PC-3 (cell line): ENCODE measurements at regions not wholly inside any gene's neighbourhood (a gene's known extent, or its start where the extent isn't known, plus 50 kb on each side); places are given as distances from the start of the nearest gene placed in this dataset.

Source experiments
- ATAC-seq: fragments of 200-7000 bp; cut with Tn5 transposase; 2 replicates; pipeline ENCODE4 v1.9.1; 2020; ENCODE audit warnings: mild to moderate bottlenecking, moderate library complexity
- BruUV-seq: library from RNA; stranded (reverse); fragments of 400-500 nt; replicated peaks from 2 replicates; lab custom pipeline; 2021; lab: Mats Ljungman, UMichigan
- CTCF ChIA-PET: fragments of 300-600 bp; sonication (Branson Sonifier 250); formaldehyde crosslinking; loops from one replicate; lab custom pipeline; 2022; ENCODE audit warnings: antibody characterized with exemption; lab: Charles Lee
- POLR2A ChIA-PET: fragments of 300-600 bp; sonication (Branson Sonifier 250); formaldehyde crosslinking; loops from one replicate; lab custom pipeline; 2022; ENCODE audit warnings: antibody characterized with exemption; ENCODE audit not compliant: unreplicated experiment; lab: Charles Lee
- DNase-seq: peaks from one replicate; pipeline ENCODE4 v3.0.0-alpha.2; 2015
- H2AFZ ChIP-seq: fragments of 300-600 bp; sonication (generic); 2 replicates; pipeline ENCODE4 v1.6.0; 2016; ENCODE audit warnings: antibody characterized with exemption, low read length
- H3F3A ChIP-seq: fragments of 300-600 bp; sonication (generic); one replicate; pipeline ENCODE4 v1.6.0; 2017; ENCODE audit warnings: antibody characterized with exemption, low read length, control low read depth, mild to moderate bottlenecking; ENCODE audit not compliant: unreplicated experiment
- H3K27ac ChIP-seq: fragments of 300-600 bp; sonication (generic); 2 replicates; pipeline ENCODE4 v1.5.1; 2016; ENCODE audit warnings: mild to moderate bottlenecking, low read length
- H3K27me3 ChIP-seq: fragments of 300-600 bp; sonication (generic); 2 replicates; pipeline ENCODE4 v1.6.1; 2016; ENCODE audit warnings: low read length, mixed read lengths
- H3K36me3 ChIP-seq: fragments of 300-600 bp; sonication (generic); 2 replicates; pipeline ENCODE4 v1.6.1; 2016; ENCODE audit warnings: low read depth, mixed run types, low read length, mixed read lengths
- H3K4me1 ChIP-seq: fragments of 300-600 bp; sonication (generic); 2 replicates; pipeline ENCODE4 v1.5.1; 2016; ENCODE audit warnings: low read length; ENCODE audit not compliant: insufficient read depth
- H3K4me2 ChIP-seq: fragments of 300-600 bp; sonication (generic); 2 replicates; pipeline ENCODE4 v1.6.0; 2016; ENCODE audit warnings: low read length
- H3K4me3 ChIP-seq: fragments of 300-600 bp; sonication (generic); 2 replicates; pipeline ENCODE4 v1.5.1; 2016; ENCODE audit warnings: mild to moderate bottlenecking, low read length, mixed read lengths
- H3K79me2 ChIP-seq: fragments of 300-600 bp; sonication (generic); 2 replicates; pipeline ENCODE4 v1.6.1; 2017; ENCODE audit warnings: low read length, mixed read lengths
- H3K9ac ChIP-seq: fragments of 300-600 bp; sonication (generic); 2 replicates; pipeline ENCODE4 v1.6.0; 2016; ENCODE audit warnings: mild to moderate bottlenecking, low read length
- H3K9me2 ChIP-seq: fragments of 300-600 bp; sonication (generic); replicated peaks from 2 replicates; pipeline ENCODE4 v1.6.1; 2016; ENCODE audit warnings: mixed run types, low read length, mixed read lengths
- H3K9me3 ChIP-seq: fragments of 300-600 bp; sonication (generic); 2 replicates; pipeline ENCODE4 v1.6.1; 2016; ENCODE audit warnings: low read length, mixed read lengths
- H4K20me1 ChIP-seq: fragments of 300-600 bp; sonication (generic); 2 replicates; pipeline ENCODE4 v1.6.1; 2016; ENCODE audit warnings: low read length, mixed read lengths
- CTCF ChIP-seq: fragments of 300-600 bp; sonication (generic); conservative IDR thresholded peaks from 2 replicates; pipeline ENCODE4 v1.5.1; 2017; ENCODE audit warnings: antibody characterized with exemption, low read depth, mild to moderate bottlenecking, low read length
- EZH2 ChIP-seq: fragments of 300-600 bp; sonication (generic); IDR thresholded peaks from one replicate; pipeline ENCODE4 v1.6.1; 2017; ENCODE audit warnings: antibody characterized with exemption, mild to moderate bottlenecking, low read length; ENCODE audit not compliant: unreplicated experiment
- EZH2phosphoT487 ChIP-seq: fragments of 300-600 bp; sonication (generic); IDR thresholded peaks from 2 replicates; pipeline ENCODE4 v1.6.1; 2018; ENCODE audit warnings: mild to moderate bottlenecking, antibody characterized with exemption, low read length, borderline replicate concordance
- intact Hi-C: fragments of 100-400 bp; cut with micrococcal nuclease; formaldehyde crosslinking; loops from 2 replicates; pipeline ENCODE4 v1.9.0; 2023

DNA sequence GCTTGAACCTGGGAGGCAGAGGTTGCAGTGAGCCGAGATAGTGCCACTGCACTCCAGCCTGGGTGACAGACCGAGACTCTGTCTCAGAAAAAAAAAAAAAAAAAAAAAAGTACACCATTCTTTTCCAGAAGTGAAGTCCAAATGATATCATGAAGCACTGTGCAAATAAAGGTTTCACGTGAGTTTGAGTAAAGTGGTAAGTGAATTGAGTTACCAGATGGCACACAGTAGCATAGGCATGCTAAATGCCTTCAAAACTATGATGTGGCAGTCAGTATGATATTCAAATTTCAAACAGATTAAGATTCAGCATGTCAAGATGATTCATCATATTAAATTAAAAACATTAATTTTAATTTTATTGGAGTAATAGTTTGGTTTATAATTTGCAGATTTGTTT lies 195.2 kb downstream of the TAF11L14 start:
- no peak overlapping the region for H3K4me2 ChIP-seq
- H3K9me2 ChIP-seq = no peaks in the 10 kb centered on the region
- no peak overlapping the region for H3K4me3 ChIP-seq
- H3K36me3 ChIP-seq = no peaks in the 10 kb centered on the region
- no peaks in the 10 kb centered on the region for H3K4me1 ChIP-seq
- TF ChIP-seq EZH2 = no peak
- TF ChIP-seq CTCF = no peak
- TF ChIP-seq EZH2phosphoT487 = no peak
- ChIA-PET POLR2A (no interaction called here), CTCF (no interaction called here)
- no peaks in the 10 kb centered on the region for H3K9me3 ChIP-seq
- H3F3A ChIP-seq = no peaks in the 10 kb centered on the region
- DNase-seq (no peak), ATAC-seq (no peak)
- BruUV-seq = no TSS peak
- no peaks in the 10 kb centered on the region for H4K20me1 ChIP-seq
- H2AFZ ChIP-seq = no peak overlapping the region
- H3K79me2 ChIP-seq = no peaks in the 10 kb centered on the region
- H3K27me3 ChIP-seq = no peaks in the 10 kb centered on the region
- intact Hi-C loops = no loop called here
- H3K9ac ChIP-seq = no peak overlapping the region
- no peak overlapping the region for H3K27ac ChIP-seq

GRCh38 chr5:17831279-17831678 lies 197.0 kb downstream of the TAF11L14 start:
- H3K4me2 ChIP-seq = no peak overlapping the region
- no peak overlapping the region for H3K9ac ChIP-seq
- no peaks in the 10 kb centered on the region for H3K79me2 ChIP-seq
- H3K27ac ChIP-seq = no peak overlapping the region
- intact Hi-C loops = no loop called here
- no peaks in the 10 kb centered on the region for H4K20me1 ChIP-seq
- no peak for ATAC-seq
- no peak overlapping the region for H3K4me3 ChIP-seq
- H3K4me1 ChIP-seq = no peaks in the 10 kb centered on the region
- no peak for DNase-seq
- H3K9me3 ChIP-seq = no peaks in the 10 kb centered on the region
- ChIA-PET CTCF (no interaction called here), POLR2A (interaction anchor here (0.6 kb wide), 1 partner anchor 596 kb away, joined by 3 read pairs; no protein-coding TSS in a partner anchor)
- no peaks in the 10 kb centered on the region for H3K9me2 ChIP-seq
- no TSS peak for BruUV-seq
- H3F3A ChIP-seq = no peaks in the 10 kb centered on the region
- no peaks in the 10 kb centered on the region for H3K36me3 ChIP-seq
- no peaks in the 10 kb centered on the region for H3K27me3 ChIP-seq
- TF ChIP-seq CTCF (no peak), EZH2phosphoT487 (no peak), EZH2 (no peak)
- H2AFZ ChIP-seq = no peak overlapping the region

DNA sequence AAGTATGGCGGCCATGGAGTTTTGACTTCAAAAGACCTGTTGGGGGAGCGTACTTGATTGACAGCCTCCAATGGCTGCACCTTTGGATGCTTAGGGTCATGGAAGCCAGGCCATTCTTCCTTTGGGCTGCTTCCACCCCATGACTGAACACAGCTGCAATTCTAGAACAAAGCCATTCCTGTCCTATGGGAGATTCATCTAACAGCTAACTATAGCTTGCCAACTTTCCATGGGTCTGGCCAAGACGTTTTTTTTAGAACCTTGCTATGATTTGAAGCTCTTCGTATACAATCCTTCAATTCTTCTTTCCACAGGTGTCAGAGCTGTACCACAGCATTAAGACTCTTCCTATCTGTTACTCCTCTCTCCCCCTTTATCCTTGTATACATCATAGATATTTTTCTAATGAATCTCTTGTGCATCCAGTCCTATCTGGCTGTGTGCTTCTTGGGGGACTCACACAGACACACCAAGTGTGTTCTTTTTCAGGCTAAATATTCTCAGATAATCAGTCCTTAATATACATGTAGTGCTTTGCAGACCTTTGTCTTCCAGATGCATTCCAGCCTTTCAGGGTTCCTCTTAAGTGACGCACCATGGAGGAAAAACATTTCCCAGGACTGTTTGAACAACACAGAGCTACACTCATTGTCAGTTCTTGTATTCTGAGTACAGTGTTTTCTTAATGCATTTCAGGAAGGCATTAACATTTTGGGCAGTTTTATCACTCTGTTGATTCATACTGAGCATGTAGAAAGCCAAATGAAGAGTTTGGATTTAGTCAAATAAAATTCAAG lies 198.9 kb downstream of the TAF11L14 start:
- Histone ChIP-seq H3K27me3 (no peaks in the 10 kb centered on the region), H3K36me3 (no peaks in the 10 kb centered on the region), H3F3A (no peaks in the 10 kb centered on the region), H3K9ac (no peak overlapping the region), H3K4me3 (no peak overlapping the region), H3K9me2 (no peaks in the 10 kb centered on the region), H3K4me2 (no peak overlapping the region), H4K20me1 (no peaks in the 10 kb centered on the region), H3K9me3 (no peaks in the 10 kb centered on the region), H3K4me1 (no peaks in the 10 kb centered on the region), H2AFZ (no peak overlapping the region), H3K27ac (no peak overlapping the region), H3K79me2 (no peaks in the 10 kb centered on the region)
- intact Hi-C loops = no loop called here
- CTCF ChIA-PET = interaction anchor here (0.6 kb wide), 1 partner anchor 449 kb away, joined by 3 read pairs; no protein-coding TSS in a partner anchor
- no TSS peak for BruUV-seq
- TF ChIP-seq EZH2 (no peak), EZH2phosphoT487 (no peak), CTCF (no peak)
- POLR2A ChIA-PET = no interaction called here
- DNase-seq (no peak), ATAC-seq (no peak)
